ENCODE measurements at regions not wholly inside any gene's neighbourhood (a gene's known extent, or its start where the extent isn't known, plus 50 kb on each side); places are given as distances from the start of the nearest gene placed in this dataset.

DNA sequence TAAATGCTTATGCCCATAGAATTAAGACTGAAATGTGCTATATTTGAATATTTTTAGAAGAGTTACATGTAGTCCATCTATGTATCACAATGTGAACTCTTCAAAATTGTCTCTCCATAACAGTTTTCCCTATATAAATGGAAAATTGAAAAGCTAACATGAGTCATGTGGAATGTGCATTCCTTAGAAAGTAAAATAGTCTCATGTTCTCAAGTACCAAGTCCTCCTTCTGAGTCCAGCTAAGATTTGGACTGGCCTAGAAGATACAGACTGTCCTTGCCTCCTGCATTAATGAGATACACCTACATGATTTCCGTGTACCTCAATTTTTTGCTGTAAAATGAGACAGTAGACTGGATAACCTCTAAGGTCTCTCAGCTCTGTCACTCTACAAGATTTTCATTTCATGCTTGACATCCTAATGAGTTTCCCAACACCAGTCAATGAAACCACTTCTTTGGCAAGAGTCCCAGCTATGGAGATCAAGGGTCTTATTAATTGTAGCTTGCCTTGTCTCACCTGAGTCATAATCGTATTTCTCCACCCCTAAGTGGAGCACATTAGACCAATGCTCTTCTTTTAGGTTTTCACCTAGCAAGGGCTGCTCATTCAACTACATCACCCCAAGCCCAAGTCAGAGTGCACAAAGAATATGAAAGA is 350.6 kb upstream of the IL12A start:
- TF ChIP-seq POLR2A (IDR thresholded peaks at IDR 0.05; ENCODE audit: low read length), result no peak
- no peak for TF ChIP-seq GATA1 (IDR thresholded peaks at IDR 0.05; ENCODE audit: low read depth, low read length)

Measured in erythroblast (primary cell).